Testis (tissue), 2 donors: ENCODE measurements at regions not wholly inside any gene's neighbourhood (a gene's known extent, or its start where the extent isn't known, plus 50 kb on each side); places are given as distances from the start of the nearest gene placed in this dataset.

Experiments used
- CTCF ChIP-seq, 3 experiments: fragments of 450-650 bp in 2 of 3; fragments of 200-600 bp in 1 of 3; sonication (generic) in 1 of 3; IDR thresholded peaks; one replicate each; pipeline ENCODE4 v1.5.1; 2016 to 2019; ENCODE audit warnings: antibody characterized with exemption in 3 of 3, mild to moderate bottlenecking in 2 of 3, moderate library complexity in 1 of 3
- POLR2A ChIP-seq: fragments of 450-650 bp; IDR thresholded peaks from one replicate; pipeline ENCODE4 v1.6.1; 2017; ENCODE audit warnings: antibody characterized with exemption, mild to moderate bottlenecking, moderate library complexity

DNA sequence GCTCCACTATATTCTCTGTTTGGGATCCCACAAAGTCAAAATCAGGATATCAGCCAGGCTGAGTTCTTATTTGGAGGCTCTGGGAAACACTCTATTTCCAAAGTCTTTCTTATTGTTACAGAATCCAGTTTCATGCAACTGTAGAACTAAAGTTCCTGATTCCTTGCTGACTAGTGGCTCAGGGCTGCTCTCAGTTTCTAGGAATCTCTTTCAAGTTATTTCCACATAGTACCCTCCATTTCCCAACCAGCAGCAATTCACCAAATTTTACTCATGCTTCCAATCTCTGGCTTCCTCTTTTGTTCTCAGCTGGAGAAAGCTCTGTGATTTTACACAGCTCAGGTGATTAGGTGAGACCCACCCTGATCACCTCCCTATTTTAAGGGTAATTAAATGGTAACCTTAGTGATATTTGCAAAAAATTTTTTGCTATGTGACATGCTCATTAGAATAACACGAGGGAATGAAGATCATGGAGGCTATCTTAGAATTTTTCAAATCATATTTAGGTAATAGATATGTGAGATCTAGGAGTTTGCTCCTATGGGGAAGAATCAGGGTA lies 794.9 kb upstream of the ARRDC3 start:
- no peak for TF ChIP-seq CTCF (IDR thresholded peaks at IDR 0.05)
- TF ChIP-seq POLR2A: no peak
